WTC11 (cell line): ENCODE measurements at regions not wholly inside any gene's neighbourhood (a gene's known extent, or its start where the extent isn't known, plus 50 kb on each side); places are given as distances from the start of the nearest gene placed in this dataset.

Experiments
- CREB1 ChIP-seq: sonication (generic); formaldehyde crosslinking; IDR thresholded peaks from 2 replicates; pipeline ENCODE4 v1.8.0; 2023; ENCODE audit warnings: mild to moderate bottlenecking, missing genetic modification reagents
- CREM ChIP-seq: sonication (generic); formaldehyde crosslinking; IDR thresholded peaks from 2 replicates; pipeline ENCODE4 v1.8.1; 2022; ENCODE audit warnings: mild to moderate bottlenecking, missing genetic modification reagents, moderate library complexity
- ELF4 ChIP-seq: sonication (generic); formaldehyde crosslinking; IDR thresholded peaks from 2 replicates; pipeline ENCODE4 v1.8.1; 2022; ENCODE audit warnings: low read depth, mild to moderate bottlenecking, moderate library complexity, missing genetic modification reagents
- ETV6 ChIP-seq: sonication (generic); formaldehyde crosslinking; IDR thresholded peaks from 2 replicates; pipeline ENCODE4 v1.8.1; 2022; ENCODE audit warnings: mild to moderate bottlenecking, missing genetic modification reagents
- SP1 ChIP-seq: sonication (generic); formaldehyde crosslinking; conservative IDR thresholded peaks from 2 replicates; pipeline ENCODE4 v1.8.1; 2022; ENCODE audit warnings: missing genetic modification reagents
- TEAD4 ChIP-seq: sonication (generic); formaldehyde crosslinking; IDR thresholded peaks from 2 replicates; pipeline ENCODE4 v1.8.0; 2022; ENCODE audit warnings: mild to moderate bottlenecking, missing genetic modification reagents
- ZNF423 ChIP-seq: fragments of 250-450 bp; sonication (Bioruptor Pico); IDR thresholded peaks from 2 replicates; pipeline ENCODE4 v2.1.2; 2022; ENCODE audit warnings: mild to moderate bottlenecking, moderate library complexity
- TF ChIP-seq, protein P1 (sequence below): fragments of 200-600 bp; IDR thresholded peaks from 2 replicates; pipeline ENCODE4 v1.8.0; 2022; ENCODE audit warnings: antibody characterized with exemption
- TF ChIP-seq, protein P2 (sequence below): sonication (generic); formaldehyde crosslinking; IDR thresholded peaks from 2 replicates; pipeline ENCODE4 v1.8.1; 2023; ENCODE audit warnings: mild to moderate bottlenecking, missing genetic modification reagents
- TF ChIP-seq, protein P3 (sequence below): fragments of 250-450 bp; sonication (Bioruptor Pico); conservative IDR thresholded peaks from 2 replicates; pipeline ENCODE4 v1.9.0; 2021; ENCODE audit warnings: mild to moderate bottlenecking
- TF ChIP-seq, protein P4 (sequence below): sonication (generic); formaldehyde crosslinking; IDR thresholded peaks from 2 replicates; pipeline ENCODE4 v1.8.1; 2023; ENCODE audit warnings: mild to moderate bottlenecking, missing genetic modification reagents, moderate library complexity
- TF ChIP-seq, protein P5 (sequence below): sonication (generic); formaldehyde crosslinking; IDR thresholded peaks from 2 replicates; pipeline ENCODE4 v1.8.1; 2022; ENCODE audit warnings: missing genetic modification reagents, borderline replicate concordance

DNA sequence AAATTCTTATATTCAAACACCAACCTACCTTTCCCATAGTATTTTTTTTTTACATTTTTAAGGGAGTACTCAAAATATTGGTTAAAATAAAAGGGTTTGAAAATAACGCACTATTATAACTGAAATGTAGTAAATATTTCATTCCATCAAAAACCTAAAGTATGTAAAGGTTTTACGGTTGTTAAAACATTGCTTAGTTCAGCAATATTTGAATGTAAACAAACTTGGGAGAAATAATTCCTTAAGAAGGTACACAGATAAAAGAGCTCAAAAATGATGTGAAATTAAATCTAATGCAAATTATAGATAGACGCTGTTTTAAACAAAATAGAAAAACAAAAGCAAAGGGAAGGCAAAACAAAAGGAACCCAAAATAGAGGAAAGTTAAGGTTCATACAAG lies 1476.9 kb downstream of the PCDH18 start:
- TF ChIP-seq, protein P1, sequence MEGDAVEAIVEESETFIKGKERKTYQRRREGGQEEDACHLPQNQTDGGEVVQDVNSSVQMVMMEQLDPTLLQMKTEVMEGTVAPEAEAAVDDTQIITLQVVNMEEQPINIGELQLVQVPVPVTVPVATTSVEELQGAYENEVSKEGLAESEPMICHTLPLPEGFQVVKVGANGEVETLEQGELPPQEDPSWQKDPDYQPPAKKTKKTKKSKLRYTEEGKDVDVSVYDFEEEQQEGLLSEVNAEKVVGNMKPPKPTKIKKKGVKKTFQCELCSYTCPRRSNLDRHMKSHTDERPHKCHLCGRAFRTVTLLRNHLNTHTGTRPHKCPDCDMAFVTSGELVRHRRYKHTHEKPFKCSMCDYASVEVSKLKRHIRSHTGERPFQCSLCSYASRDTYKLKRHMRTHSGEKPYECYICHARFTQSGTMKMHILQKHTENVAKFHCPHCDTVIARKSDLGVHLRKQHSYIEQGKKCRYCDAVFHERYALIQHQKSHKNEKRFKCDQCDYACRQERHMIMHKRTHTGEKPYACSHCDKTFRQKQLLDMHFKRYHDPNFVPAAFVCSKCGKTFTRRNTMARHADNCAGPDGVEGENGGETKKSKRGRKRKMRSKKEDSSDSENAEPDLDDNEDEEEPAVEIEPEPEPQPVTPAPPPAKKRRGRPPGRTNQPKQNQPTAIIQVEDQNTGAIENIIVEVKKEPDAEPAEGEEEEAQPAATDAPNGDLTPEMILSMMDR: no peak
- TF ChIP-seq CREM (CRISPR knock-in tag): no peak
- no peak for TF ChIP-seq SP1
- no peak for TF ChIP-seq ETV6 (CRISPR knock-in tag)
- TF ChIP-seq, protein P2, sequence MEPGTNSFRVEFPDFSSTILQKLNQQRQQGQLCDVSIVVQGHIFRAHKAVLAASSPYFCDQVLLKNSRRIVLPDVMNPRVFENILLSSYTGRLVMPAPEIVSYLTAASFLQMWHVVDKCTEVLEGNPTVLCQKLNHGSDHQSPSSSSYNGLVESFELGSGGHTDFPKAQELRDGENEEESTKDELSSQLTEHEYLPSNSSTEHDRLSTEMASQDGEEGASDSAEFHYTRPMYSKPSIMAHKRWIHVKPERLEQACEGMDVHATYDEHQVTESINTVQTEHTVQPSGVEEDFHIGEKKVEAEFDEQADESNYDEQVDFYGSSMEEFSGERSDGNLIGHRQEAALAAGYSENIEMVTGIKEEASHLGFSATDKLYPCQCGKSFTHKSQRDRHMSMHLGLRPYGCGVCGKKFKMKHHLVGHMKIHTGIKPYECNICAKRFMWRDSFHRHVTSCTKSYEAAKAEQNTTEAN: no peak
- TF ChIP-seq ELF4: no peak
- TF ChIP-seq, protein P3, sequence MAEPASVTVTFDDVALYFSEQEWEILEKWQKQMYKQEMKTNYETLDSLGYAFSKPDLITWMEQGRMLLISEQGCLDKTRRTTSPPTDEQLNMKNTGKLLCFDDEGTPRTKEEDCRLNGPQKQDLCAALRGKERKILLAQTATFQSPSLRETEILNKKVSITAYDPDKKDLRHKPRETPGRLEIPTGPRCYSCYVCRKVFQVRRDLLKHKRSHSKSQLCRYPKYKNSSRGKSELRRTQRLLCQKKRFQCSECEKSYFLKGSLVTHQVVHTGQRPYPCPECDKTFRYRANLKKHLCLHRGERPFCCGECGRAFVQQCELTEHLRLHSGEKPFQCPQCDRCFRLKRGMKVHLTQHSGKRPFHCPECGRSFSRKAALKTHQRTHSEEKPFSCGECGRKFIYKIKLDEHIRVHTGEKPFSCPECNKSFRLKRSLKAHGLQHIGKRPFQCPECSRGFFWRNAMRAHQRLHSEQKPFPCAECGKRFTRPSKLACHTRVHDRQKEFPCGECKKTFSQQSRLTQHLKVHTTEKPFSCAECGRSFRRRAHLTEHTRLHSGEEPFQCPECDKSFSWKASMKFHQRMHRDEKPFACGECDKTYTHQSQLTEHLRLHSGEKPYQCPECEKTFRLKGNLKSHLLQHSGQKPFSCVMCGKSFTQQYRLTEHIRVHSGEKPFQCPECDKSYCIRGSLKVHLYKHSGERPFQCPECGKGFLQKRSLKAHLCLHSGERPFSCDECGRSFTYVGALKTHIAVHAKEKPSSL: no peak
- TF ChIP-seq, protein P4, sequence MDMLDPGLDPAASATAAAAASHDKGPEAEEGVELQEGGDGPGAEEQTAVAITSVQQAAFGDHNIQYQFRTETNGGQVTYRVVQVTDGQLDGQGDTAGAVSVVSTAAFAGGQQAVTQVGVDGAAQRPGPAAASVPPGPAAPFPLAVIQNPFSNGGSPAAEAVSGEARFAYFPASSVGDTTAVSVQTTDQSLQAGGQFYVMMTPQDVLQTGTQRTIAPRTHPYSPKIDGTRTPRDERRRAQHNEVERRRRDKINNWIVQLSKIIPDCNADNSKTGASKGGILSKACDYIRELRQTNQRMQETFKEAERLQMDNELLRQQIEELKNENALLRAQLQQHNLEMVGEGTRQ (CRISPR knock-in tag): no peak
- no peak for TF ChIP-seq CREB1
- no peak for TF ChIP-seq TEAD4 (CRISPR knock-in tag)
- no peak for TF ChIP-seq ZNF423 (CRISPR knock-in tag)
- TF ChIP-seq, protein P5, sequence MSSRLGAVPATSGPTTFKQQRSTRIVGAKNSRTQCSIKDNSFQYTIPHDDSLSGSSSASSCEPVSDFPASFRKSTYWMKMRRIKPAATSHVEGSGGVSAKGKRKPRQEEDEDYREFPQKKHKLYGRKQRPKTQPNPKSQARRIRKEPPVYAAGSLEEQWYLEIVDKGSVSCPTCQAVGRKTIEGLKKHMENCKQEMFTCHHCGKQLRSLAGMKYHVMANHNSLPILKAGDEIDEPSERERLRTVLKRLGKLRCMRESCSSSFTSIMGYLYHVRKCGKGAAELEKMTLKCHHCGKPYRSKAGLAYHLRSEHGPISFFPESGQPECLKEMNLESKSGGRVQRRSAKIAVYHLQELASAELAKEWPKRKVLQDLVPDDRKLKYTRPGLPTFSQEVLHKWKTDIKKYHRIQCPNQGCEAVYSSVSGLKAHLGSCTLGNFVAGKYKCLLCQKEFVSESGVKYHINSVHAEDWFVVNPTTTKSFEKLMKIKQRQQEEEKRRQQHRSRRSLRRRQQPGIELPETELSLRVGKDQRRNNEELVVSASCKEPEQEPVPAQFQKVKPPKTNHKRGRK (CRISPR knock-in tag): no peak
